GM13977 (cell line): ENCODE measurements at regions not wholly inside any gene's neighbourhood (a gene's known extent, or its start where the extent isn't known, plus 50 kb on each side); places are given as distances from the start of the nearest gene placed in this dataset.

Experiments used
- DNase-seq: peaks from one replicate; pipeline ENCODE4 v3.0.0; 2012; ENCODE audit warnings: low spot score
- in situ Hi-C: fragments of 300-500 bp; cut with MboI; formaldehyde crosslinking; loops from one replicate; pipeline ENCODE4 v1.12.0; 2022; ENCODE audit warnings: low sequenced_read_pairs, low pct_unique_long_range_greater_than_20kb, mixed read lengths, inconsistent platforms; ENCODE audit not compliant: unreplicated experiment
- TF ChIP-seq, protein P1 (sequence below): IDR thresholded peaks from 2 replicates; pipeline ENCODE4 v1.5.1; 2012; ENCODE audit warnings: mild to moderate bottlenecking, control low read depth; ENCODE audit not compliant: insufficient read depth; ENCODE audit errors: extremely low read depth, missing control alignments

DNA sequence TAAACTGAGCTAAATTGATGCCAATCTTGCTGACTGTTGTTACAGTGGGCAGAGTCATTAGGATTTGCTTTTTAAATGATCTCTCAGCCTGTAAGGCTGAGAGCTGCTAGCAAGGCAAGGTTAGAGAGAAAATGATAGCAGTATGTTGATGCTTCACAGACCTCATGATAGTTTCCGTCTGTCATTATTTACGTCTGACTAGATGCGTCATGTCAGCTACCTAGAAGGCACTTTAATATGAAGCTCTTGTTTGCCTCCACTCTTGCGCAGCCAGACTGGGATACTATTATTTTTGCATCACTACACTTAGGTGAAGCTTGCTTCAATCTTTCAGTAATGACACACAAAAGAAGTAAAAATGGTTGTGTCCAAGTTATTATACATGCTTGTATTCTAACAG is 313.8 kb downstream of the LNPK start:
- DNase-seq: no peak
- in situ Hi-C loops: loop anchor here (25.0 kb wide), 1 partner anchor 399 kb away; the partner anchor contains the start of genes EVX2, HOXD12 and HOXD13
- TF ChIP-seq, protein P1, sequence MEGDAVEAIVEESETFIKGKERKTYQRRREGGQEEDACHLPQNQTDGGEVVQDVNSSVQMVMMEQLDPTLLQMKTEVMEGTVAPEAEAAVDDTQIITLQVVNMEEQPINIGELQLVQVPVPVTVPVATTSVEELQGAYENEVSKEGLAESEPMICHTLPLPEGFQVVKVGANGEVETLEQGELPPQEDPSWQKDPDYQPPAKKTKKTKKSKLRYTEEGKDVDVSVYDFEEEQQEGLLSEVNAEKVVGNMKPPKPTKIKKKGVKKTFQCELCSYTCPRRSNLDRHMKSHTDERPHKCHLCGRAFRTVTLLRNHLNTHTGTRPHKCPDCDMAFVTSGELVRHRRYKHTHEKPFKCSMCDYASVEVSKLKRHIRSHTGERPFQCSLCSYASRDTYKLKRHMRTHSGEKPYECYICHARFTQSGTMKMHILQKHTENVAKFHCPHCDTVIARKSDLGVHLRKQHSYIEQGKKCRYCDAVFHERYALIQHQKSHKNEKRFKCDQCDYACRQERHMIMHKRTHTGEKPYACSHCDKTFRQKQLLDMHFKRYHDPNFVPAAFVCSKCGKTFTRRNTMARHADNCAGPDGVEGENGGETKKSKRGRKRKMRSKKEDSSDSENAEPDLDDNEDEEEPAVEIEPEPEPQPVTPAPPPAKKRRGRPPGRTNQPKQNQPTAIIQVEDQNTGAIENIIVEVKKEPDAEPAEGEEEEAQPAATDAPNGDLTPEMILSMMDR: no peak

DNA sequence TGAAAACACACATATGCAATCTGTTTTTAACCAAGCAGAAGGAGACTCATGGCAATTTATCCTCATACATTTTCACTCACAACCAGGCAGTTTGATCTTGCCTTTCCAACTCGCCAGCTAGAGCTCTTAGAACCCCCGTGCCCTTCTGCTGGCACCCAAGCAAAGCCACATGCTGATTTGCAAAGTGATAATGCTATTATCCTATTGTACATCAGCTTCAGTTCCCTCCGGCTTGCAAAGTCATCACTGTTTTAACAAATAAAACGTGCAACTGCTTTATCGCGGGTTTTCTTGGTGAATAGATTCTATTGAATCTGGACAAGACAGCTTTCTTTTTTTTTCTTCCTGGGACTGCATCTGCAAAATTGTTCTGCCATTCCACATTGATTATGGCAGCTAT is 314.6 kb downstream of the LNPK start:
- TF ChIP-seq, protein P1: no peak
- no peak for DNase-seq
- in situ Hi-C loops: loop anchor here (25.0 kb wide), 1 partner anchor 400 kb away; the partner anchor contains the start of genes EVX2, HOXD12 and HOXD13

DNA sequence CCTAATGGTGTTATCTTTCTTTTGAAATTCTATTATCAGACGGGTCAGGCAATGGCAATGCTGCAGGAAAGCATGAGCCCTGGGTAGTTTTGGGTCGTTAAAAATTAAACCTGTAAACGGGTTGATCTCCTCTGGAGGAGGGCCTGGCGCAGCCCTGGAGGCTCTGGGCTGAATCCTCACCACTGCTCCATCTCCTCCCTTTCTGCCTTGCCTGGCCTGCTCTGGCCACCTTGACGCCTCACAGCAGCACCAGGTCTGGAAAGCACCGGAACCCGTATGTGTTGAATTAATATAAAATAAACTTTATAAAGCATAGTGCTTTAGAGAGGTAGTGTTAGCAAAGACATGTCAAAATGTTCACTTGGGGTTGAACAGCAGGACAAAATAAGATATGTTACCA is 316.1 kb downstream of the LNPK start:
- DNase-seq: no peak
- in situ Hi-C loops: loop anchor here (25.0 kb wide), 1 partner anchor 401 kb away; the partner anchor contains the start of genes EVX2, HOXD12 and HOXD13
- TF ChIP-seq, protein P1: no peak

DNA sequence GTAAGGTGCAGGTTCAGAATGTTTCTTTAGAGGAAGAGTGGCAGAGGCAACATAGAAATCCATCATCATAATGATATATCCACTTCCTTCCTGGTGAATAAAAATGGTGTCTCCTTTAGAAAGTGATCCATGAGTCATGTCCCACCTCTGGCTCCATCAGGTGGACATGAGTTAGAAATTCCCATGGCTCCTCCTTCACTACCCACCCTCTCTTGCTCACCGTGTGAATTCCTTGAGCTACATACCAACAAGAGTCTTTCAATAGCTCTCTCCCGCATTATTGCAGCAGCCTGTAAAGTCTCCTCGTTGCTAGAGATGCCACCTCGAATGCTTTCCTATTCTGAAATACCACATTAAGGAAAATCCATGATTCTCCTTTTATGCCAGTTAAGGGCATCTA is 317.6 kb downstream of the LNPK start:
- no peak for DNase-seq
- in situ Hi-C loops: loop anchor here (25.0 kb wide), 1 partner anchor 403 kb away; the partner anchor contains the start of genes EVX2, HOXD12 and HOXD13
- TF ChIP-seq, protein P1: no peak

DNA sequence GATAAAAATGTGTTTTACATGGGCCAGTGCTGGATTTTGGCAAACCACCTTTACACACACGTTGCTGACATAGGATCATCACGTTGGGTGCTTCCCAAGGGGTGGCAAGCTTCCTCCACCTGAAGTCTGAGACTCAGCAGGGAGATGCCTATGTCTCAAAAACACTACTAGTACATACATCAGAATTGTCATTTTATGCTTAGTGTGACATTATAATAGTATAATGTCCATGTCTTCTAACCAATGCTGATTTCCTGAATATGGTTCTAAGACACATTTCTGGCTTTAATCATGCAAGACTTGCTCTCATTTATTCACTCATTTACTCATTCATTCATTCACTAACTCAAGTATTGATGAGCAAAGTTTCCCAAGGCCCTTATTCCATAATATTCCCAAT is 322.3 kb downstream of the LNPK start:
- DNase-seq: no peak
- TF ChIP-seq, protein P1: no peak
- in situ Hi-C loops: loop anchor here (25.0 kb wide), 1 partner anchor 408 kb away; the partner anchor contains the start of genes EVX2, HOXD12 and HOXD13

DNA sequence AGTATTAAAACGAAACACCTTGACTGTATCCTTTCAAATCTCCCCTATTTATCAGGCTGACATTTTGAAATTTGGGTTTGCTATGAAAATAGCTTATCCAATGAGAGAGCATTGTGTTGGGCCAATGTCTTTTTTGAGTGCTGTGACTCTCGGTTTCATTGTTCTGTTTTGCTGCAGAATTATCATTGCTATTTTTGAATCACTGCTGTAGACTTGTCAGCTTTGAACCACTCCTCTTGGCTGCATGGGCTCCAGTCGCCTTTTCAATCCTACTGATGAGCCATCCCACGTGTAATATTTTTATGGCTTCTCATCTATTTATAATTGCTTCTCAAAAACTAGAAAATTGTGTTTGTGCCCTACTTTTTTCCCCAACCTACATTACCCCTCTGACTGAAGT is 322.8 kb downstream of the LNPK start:
- in situ Hi-C loops: loop anchor here (25.0 kb wide), 1 partner anchor 408 kb away; the partner anchor contains the start of genes EVX2, HOXD12 and HOXD13
- no peak for DNase-seq
- TF ChIP-seq, protein P1: no peak
